ENCODE measurements at regions not wholly inside any gene's neighbourhood (a gene's known extent, or its start where the extent isn't known, plus 50 kb on each side); places are given as distances from the start of the nearest gene placed in this dataset.

GRCh38 chr16:79805621-79806020 lies 205.1 kb upstream of the MAF start:
- H4K20me1 ChIP-seq (ENCODE audit: control insufficient read depth, insufficient read depth, low read depth, low read length), result no peaks in the 10 kb centered on the region
- no peaks in the 10 kb centered on the region; the same call in 1 of the 2 replicates for H3K9me3 ChIP-seq (ENCODE audit: control insufficient read depth, insufficient read depth, low read length)
- no peak overlapping the region for H3K27ac ChIP-seq (ENCODE audit: low read depth, low read length)

DNA sequence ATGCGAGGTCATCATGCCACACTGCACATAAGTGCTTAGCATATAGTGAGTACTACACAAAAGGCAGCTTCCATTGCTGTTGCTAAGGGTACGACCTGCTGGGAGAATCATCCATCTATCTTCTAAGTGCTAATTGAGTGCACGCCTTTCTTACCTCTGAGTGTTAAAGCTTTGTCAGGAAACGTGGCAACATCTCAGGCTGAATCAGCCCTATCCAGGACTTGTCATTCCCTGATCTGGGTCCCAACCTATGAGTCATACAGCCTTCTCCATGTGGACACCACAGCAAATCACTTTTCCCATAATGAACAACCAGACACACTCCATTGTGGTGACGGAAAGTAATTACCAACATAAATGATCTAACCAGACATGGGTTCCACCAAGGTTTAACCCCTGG lies 201.1 kb upstream of the MAF start:
- Histone ChIP-seq H3K9me2 (replicated peaks; ENCODE audit: control insufficient read depth, low read length) (no peaks in the 10 kb centered on the region), H4K20me1 (ENCODE audit: control insufficient read depth, insufficient read depth, low read depth, low read length) (no peaks in the 10 kb centered on the region), H3K27me3 (ENCODE audit: control insufficient read depth, low read length) (no peaks in the 10 kb centered on the region), H3K4me1 (ENCODE audit: control insufficient read depth, low read length) (no peaks in the 10 kb centered on the region), H3F3A (ENCODE audit: control insufficient read depth, insufficient read depth) (no peaks in the 10 kb centered on the region), H3K27ac (ENCODE audit: low read depth, low read length) (no peak overlapping the region), H3K4me2 (ENCODE audit: low read length) (no peak overlapping the region), H3K4me3 (ENCODE audit: low read length) (no peak overlapping the region), H3K79me2 (ENCODE audit: control insufficient read depth, low read length) (no peaks in the 10 kb centered on the region), H3K9me3 (ENCODE audit: control insufficient read depth, insufficient read depth, low read length) (no peaks in the 10 kb centered on the region), H3K36me3 (ENCODE audit: control insufficient read depth, low read length) (no peaks in the 10 kb centered on the region)
- TF ChIP-seq, protein P1, sequence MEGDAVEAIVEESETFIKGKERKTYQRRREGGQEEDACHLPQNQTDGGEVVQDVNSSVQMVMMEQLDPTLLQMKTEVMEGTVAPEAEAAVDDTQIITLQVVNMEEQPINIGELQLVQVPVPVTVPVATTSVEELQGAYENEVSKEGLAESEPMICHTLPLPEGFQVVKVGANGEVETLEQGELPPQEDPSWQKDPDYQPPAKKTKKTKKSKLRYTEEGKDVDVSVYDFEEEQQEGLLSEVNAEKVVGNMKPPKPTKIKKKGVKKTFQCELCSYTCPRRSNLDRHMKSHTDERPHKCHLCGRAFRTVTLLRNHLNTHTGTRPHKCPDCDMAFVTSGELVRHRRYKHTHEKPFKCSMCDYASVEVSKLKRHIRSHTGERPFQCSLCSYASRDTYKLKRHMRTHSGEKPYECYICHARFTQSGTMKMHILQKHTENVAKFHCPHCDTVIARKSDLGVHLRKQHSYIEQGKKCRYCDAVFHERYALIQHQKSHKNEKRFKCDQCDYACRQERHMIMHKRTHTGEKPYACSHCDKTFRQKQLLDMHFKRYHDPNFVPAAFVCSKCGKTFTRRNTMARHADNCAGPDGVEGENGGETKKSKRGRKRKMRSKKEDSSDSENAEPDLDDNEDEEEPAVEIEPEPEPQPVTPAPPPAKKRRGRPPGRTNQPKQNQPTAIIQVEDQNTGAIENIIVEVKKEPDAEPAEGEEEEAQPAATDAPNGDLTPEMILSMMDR (IDR thresholded peaks at IDR 0.05; ENCODE audit: low read depth, low read length, poor library complexity, severe bottlenecking), result no peak
- TF ChIP-seq EZH2phosphoT487 (IDR thresholded peaks at IDR 0.05; ENCODE audit: borderline replicate concordance, low read length), result no peak

More at GRCh38 chr16:79805621-79806020, 205.1 kb upstream of the MAF start:
- no peaks in the 10 kb centered on the region for H3K4me1 ChIP-seq (ENCODE audit: control insufficient read depth, low read length)
- TF ChIP-seq, protein P1 (IDR thresholded peaks at IDR 0.05; ENCODE audit: low read depth, low read length, poor library complexity, severe bottlenecking), result no peak
- no peak for TF ChIP-seq EZH2phosphoT487 (IDR thresholded peaks at IDR 0.05; ENCODE audit: borderline replicate concordance, low read length)
- no peaks in the 10 kb centered on the region for H3K79me2 ChIP-seq (ENCODE audit: control insufficient read depth, low read length)
- no peak overlapping the region for H3K4me3 ChIP-seq (ENCODE audit: low read length)
- no peaks in the 10 kb centered on the region for H3K27me3 ChIP-seq (ENCODE audit: control insufficient read depth, low read length)
- H3K9me2 ChIP-seq (replicated peaks; ENCODE audit: control insufficient read depth, low read length), result no peaks in the 10 kb centered on the region
- H3K4me2 ChIP-seq (ENCODE audit: low read length), result no peak overlapping the region
- H3F3A ChIP-seq (ENCODE audit: control insufficient read depth, insufficient read depth), result no peaks in the 10 kb centered on the region
- H3K36me3 ChIP-seq (ENCODE audit: control insufficient read depth, low read length), result no peaks in the 10 kb centered on the region

DNA sequence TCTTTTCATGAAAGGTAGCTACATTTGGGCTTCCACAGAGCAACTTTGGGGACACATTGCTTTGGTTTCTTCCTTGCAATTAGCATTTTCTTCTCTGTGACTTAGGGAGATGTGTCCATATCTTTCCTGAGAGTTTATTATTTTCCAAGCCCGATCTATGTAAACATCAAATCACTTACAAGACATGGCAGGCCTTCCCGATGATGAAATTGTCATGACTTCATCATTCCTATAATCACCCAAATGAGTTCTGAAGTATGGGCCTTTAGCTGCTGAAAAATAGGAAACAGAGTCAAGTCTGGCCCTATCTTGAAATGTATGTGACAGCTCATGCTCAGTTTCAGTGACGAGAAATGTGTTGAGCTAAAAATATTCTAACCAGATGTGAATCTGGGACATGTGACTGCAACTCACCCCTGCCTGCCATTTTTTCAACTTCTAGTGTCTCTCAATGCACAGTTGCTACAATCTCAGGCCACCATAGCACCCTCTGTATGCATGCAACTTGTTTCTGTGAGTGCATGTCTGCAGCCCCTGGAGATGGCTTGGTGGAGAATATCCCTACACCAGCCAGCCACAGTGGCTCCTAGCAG lies 199.6 kb upstream of the MAF start:
- no peaks in the 10 kb centered on the region for H4K20me1 ChIP-seq (ENCODE audit: control insufficient read depth, insufficient read depth, low read depth, low read length)
- no peak overlapping the region for H3K4me2 ChIP-seq (ENCODE audit: low read length)
- no peaks in the 10 kb centered on the region for H3K27me3 ChIP-seq (ENCODE audit: control insufficient read depth, low read length)
- H3K9me3 ChIP-seq (ENCODE audit: control insufficient read depth, insufficient read depth, low read length), result no peaks in the 10 kb centered on the region
- H3K4me3 ChIP-seq (ENCODE audit: low read length), result no peak overlapping the region
- no peaks in the 10 kb centered on the region for H3K4me1 ChIP-seq (ENCODE audit: control insufficient read depth, low read length)
- no peaks in the 10 kb centered on the region for H3K79me2 ChIP-seq (ENCODE audit: control insufficient read depth, low read length)
- TF ChIP-seq, protein P1 (IDR thresholded peaks at IDR 0.05; ENCODE audit: low read depth, low read length, poor library complexity, severe bottlenecking), result no peak
- TF ChIP-seq EZH2phosphoT487 (IDR thresholded peaks at IDR 0.05; ENCODE audit: borderline replicate concordance, low read length), result no peak
- H3K27ac ChIP-seq (ENCODE audit: low read depth, low read length), result no peak overlapping the region
- H3F3A ChIP-seq (ENCODE audit: control insufficient read depth, insufficient read depth), result no peaks in the 10 kb centered on the region
- H3K9me2 ChIP-seq (replicated peaks; ENCODE audit: control insufficient read depth, low read length), result no peaks in the 10 kb centered on the region
- no peaks in the 10 kb centered on the region for H3K36me3 ChIP-seq (ENCODE audit: control insufficient read depth, low read length)

All from DOHH2 (cell line).